PC-3 (cell line): ENCODE measurements at regions not wholly inside any gene's neighbourhood (a gene's known extent, or its start where the extent isn't known, plus 50 kb on each side); places are given as distances from the start of the nearest gene placed in this dataset.

ENCODE experiments used
- ATAC-seq: fragments of 200-7000 bp; cut with Tn5 transposase; 2 replicates; pipeline ENCODE4 v1.9.1; 2020; ENCODE audit warnings: mild to moderate bottlenecking, moderate library complexity
- BruUV-seq: library from RNA; stranded (reverse); fragments of 400-500 nt; replicated peaks from 2 replicates; lab custom pipeline; 2021; lab: Mats Ljungman, UMichigan
- CTCF ChIA-PET: fragments of 300-600 bp; sonication (Branson Sonifier 250); formaldehyde crosslinking; loops from one replicate; lab custom pipeline; 2022; ENCODE audit warnings: antibody characterized with exemption; lab: Charles Lee
- POLR2A ChIA-PET: fragments of 300-600 bp; sonication (Branson Sonifier 250); formaldehyde crosslinking; loops from one replicate; lab custom pipeline; 2022; ENCODE audit warnings: antibody characterized with exemption; ENCODE audit not compliant: unreplicated experiment; lab: Charles Lee
- DNase-seq: peaks from one replicate; pipeline ENCODE4 v3.0.0-alpha.2; 2015
- H2AFZ ChIP-seq: fragments of 300-600 bp; sonication (generic); 2 replicates; pipeline ENCODE4 v1.6.0; 2016; ENCODE audit warnings: antibody characterized with exemption, low read length
- H3F3A ChIP-seq: fragments of 300-600 bp; sonication (generic); one replicate; pipeline ENCODE4 v1.6.0; 2017; ENCODE audit warnings: antibody characterized with exemption, low read length, control low read depth, mild to moderate bottlenecking; ENCODE audit not compliant: unreplicated experiment
- H3K27ac ChIP-seq: fragments of 300-600 bp; sonication (generic); 2 replicates; pipeline ENCODE4 v1.5.1; 2016; ENCODE audit warnings: mild to moderate bottlenecking, low read length
- H3K27me3 ChIP-seq: fragments of 300-600 bp; sonication (generic); 2 replicates; pipeline ENCODE4 v1.6.1; 2016; ENCODE audit warnings: low read length, mixed read lengths
- H3K36me3 ChIP-seq: fragments of 300-600 bp; sonication (generic); 2 replicates; pipeline ENCODE4 v1.6.1; 2016; ENCODE audit warnings: low read depth, mixed run types, low read length, mixed read lengths
- H3K4me1 ChIP-seq: fragments of 300-600 bp; sonication (generic); 2 replicates; pipeline ENCODE4 v1.5.1; 2016; ENCODE audit warnings: low read length; ENCODE audit not compliant: insufficient read depth
- H3K4me2 ChIP-seq: fragments of 300-600 bp; sonication (generic); 2 replicates; pipeline ENCODE4 v1.6.0; 2016; ENCODE audit warnings: low read length
- H3K4me3 ChIP-seq: fragments of 300-600 bp; sonication (generic); 2 replicates; pipeline ENCODE4 v1.5.1; 2016; ENCODE audit warnings: mild to moderate bottlenecking, low read length, mixed read lengths
- H3K79me2 ChIP-seq: fragments of 300-600 bp; sonication (generic); 2 replicates; pipeline ENCODE4 v1.6.1; 2017; ENCODE audit warnings: low read length, mixed read lengths
- H3K9ac ChIP-seq: fragments of 300-600 bp; sonication (generic); 2 replicates; pipeline ENCODE4 v1.6.0; 2016; ENCODE audit warnings: mild to moderate bottlenecking, low read length
- H3K9me2 ChIP-seq: fragments of 300-600 bp; sonication (generic); replicated peaks from 2 replicates; pipeline ENCODE4 v1.6.1; 2016; ENCODE audit warnings: mixed run types, low read length, mixed read lengths
- H3K9me3 ChIP-seq: fragments of 300-600 bp; sonication (generic); 2 replicates; pipeline ENCODE4 v1.6.1; 2016; ENCODE audit warnings: low read length, mixed read lengths
- H4K20me1 ChIP-seq: fragments of 300-600 bp; sonication (generic); 2 replicates; pipeline ENCODE4 v1.6.1; 2016; ENCODE audit warnings: low read length, mixed read lengths
- CTCF ChIP-seq: fragments of 300-600 bp; sonication (generic); conservative IDR thresholded peaks from 2 replicates; pipeline ENCODE4 v1.5.1; 2017; ENCODE audit warnings: antibody characterized with exemption, low read depth, mild to moderate bottlenecking, low read length
- EZH2 ChIP-seq: fragments of 300-600 bp; sonication (generic); IDR thresholded peaks from one replicate; pipeline ENCODE4 v1.6.1; 2017; ENCODE audit warnings: antibody characterized with exemption, mild to moderate bottlenecking, low read length; ENCODE audit not compliant: unreplicated experiment
- EZH2phosphoT487 ChIP-seq: fragments of 300-600 bp; sonication (generic); IDR thresholded peaks from 2 replicates; pipeline ENCODE4 v1.6.1; 2018; ENCODE audit warnings: mild to moderate bottlenecking, antibody characterized with exemption, low read length, borderline replicate concordance
- intact Hi-C: fragments of 100-400 bp; cut with micrococcal nuclease; formaldehyde crosslinking; loops from 2 replicates; pipeline ENCODE4 v1.9.0; 2023

- Histone ChIP-seq H3K36me3 (no peaks in the 10 kb centered on the region), H3F3A (no peaks in the 10 kb centered on the region), H3K4me1 (no peaks in the 10 kb centered on the region), H3K4me2 (no peak overlapping the region), H3K27me3 (no peaks in the 10 kb centered on the region), H3K4me3 (no peak overlapping the region), H3K9ac (no peak overlapping the region), H3K9me3 (no peaks in the 10 kb centered on the region), H3K79me2 (no peaks in the 10 kb centered on the region), H2AFZ (no peak overlapping the region), H3K9me2 (no peaks in the 10 kb centered on the region), H3K27ac (no peak overlapping the region), H4K20me1 (no peaks in the 10 kb centered on the region)
- ATAC-seq (no peak), DNase-seq (no peak)
- ChIA-PET POLR2A (no interaction called here), CTCF (interaction anchor here (0.6 kb wide), 1 partner anchor 28 kb away, joined by 3 read pairs; no protein-coding TSS in a partner anchor)
- intact Hi-C loops: no loop called here
- no peak for TF ChIP-seq EZH2
- TF ChIP-seq EZH2phosphoT487: no peak
- TF ChIP-seq CTCF: no peak
- BruUV-seq: no TSS peak
Measured at GRCh38 chr3:99342383-99342782, 296.0 kb upstream of the COL8A1 start.

DNA sequence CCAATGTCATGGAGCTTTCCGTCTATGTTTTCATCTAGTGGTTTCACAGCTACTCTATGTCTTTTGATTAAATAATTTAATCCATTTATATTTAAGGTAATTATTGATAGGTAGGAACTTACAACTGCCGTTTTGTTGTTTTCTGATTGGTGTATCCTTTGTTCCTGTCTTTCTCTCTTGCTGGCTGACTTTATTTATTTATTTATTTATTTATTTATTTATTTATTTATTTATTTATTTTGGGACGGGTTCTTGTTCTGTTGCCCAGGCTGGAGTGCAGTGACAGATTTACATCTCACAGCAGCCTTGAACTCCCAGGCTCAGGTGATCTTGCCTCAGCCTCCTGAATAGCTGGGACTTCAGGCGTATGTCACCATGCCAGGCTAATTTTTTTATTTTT lies 299.2 kb upstream of the COL8A1 start:
- Histone ChIP-seq H3K27ac (no peak overlapping the region), H3K9ac (no peak overlapping the region), H4K20me1 (no peaks in the 10 kb centered on the region), H3K79me2 (no peaks in the 10 kb centered on the region), H3K4me1 (no peaks in the 10 kb centered on the region), H3K4me3 (no peak overlapping the region), H2AFZ (no peak overlapping the region), H3K36me3 (no peaks in the 10 kb centered on the region), H3K27me3 (no peaks in the 10 kb centered on the region), H3K9me3 (no peaks in the 10 kb centered on the region), H3K4me2 (no peak overlapping the region), H3F3A (no peaks in the 10 kb centered on the region), H3K9me2 (no peaks in the 10 kb centered on the region)
- BruUV-seq: no TSS peak
- TF ChIP-seq EZH2phosphoT487 (no peak), EZH2 (no peak)
- DNase-seq: no peak
- no peak for ATAC-seq
- CTCF ChIA-PET: no interaction called here
- intact Hi-C loops: loop anchor here (10.0 kb wide), 1 partner anchor 314 kb away; no protein-coding TSS in a partner anchor
- POLR2A ChIA-PET: no interaction called here

DNA sequence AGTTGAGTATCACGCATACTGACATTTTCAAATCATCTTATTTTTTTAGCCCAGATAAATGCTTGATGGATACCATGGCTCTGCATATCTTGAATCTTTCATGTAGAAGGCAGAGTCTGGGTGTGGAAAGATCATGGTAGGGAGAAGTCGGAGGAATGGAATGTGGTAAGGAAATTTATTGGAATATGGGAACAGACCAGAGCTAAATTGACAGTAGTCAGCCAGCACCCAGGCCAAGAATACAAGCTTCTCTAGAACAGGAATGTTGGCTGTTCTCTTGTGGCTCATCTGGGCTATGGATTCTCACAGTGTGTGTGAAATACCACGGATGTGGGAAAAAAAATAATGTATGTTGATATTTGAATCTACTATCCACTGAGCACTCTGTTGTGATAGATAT lies 305.7 kb upstream of the COL8A1 start:
- TF ChIP-seq EZH2phosphoT487: no peak
- no peak for TF ChIP-seq CTCF
- TF ChIP-seq EZH2: no peak
- DNase-seq (peak; percentile 37), ATAC-seq (peak; percentile 16; the same call in 1 of the 2 replicates)
- Histone ChIP-seq H3K4me2 (no peak overlapping the region), H3K4me1 (peaks cover 22% of the 10 kb centered on the region), H3K4me3 (no peak overlapping the region), H3K27ac (no peak overlapping the region), H2AFZ (no peak overlapping the region), H3K9me2 (no peaks in the 10 kb centered on the region), H4K20me1 (no peaks in the 10 kb centered on the region), H3K79me2 (no peaks in the 10 kb centered on the region), H3K9ac (no peak overlapping the region), H3F3A (no peaks in the 10 kb centered on the region), H3K9me3 (no peaks in the 10 kb centered on the region), H3K36me3 (no peaks in the 10 kb centered on the region), H3K27me3 (no peaks in the 10 kb centered on the region)
- ChIA-PET POLR2A (no interaction called here), CTCF (no interaction called here)
- no TSS peak for BruUV-seq
- intact Hi-C loops: loop anchor here (5.0 to 10.0 kb wide), 2 partner anchors 308 to 415 kb away; no protein-coding TSS in a partner anchor
